Gastroesophageal sphincter (tissue), 3 donors: ENCODE measurements at regions not wholly inside any gene's neighbourhood (a gene's known extent, or its start where the extent isn't known, plus 50 kb on each side); places are given as distances from the start of the nearest gene placed in this dataset.

Source experiments
- CTCF ChIP-seq, 4 experiments: fragments of 200-600 bp in 2 of 4; fragments of 450-650 bp in 2 of 4; sonication (generic) in 1 of 4; IDR thresholded peaks; one replicate each; pipeline ENCODE4 v1.5.1; 2017 to 2019; ENCODE audit warnings: antibody characterized with exemption in 4 of 4, mild to moderate bottlenecking in 2 of 4, moderate library complexity in 2 of 4
- EP300 ChIP-seq: sonication (generic); formaldehyde crosslinking; IDR thresholded peaks from one replicate; pipeline ENCODE4 v1.6.1; 2017; ENCODE audit warnings: antibody characterized with exemption, mild to moderate bottlenecking
- POLR2A ChIP-seq, 2 donors: fragments of 450-650 bp; IDR thresholded peaks; one replicate each; pipeline ENCODE4 v1.6.1; 2017; ENCODE audit warnings: antibody characterized with exemption in 2 of 2, mild to moderate bottlenecking in 2 of 2, moderate library complexity in 1 of 2
- POLR2AphosphoS5 ChIP-seq: sonication (generic); formaldehyde crosslinking; IDR thresholded peaks from one replicate; pipeline ENCODE4 v1.6.1; 2017; ENCODE audit warnings: antibody characterized with exemption

- no peak for TF ChIP-seq CTCF (IDR thresholded peaks at IDR 0.05)
- TF ChIP-seq POLR2A (IDR thresholded peaks at IDR 0.05) = no peak
- no peak for TF ChIP-seq POLR2AphosphoS5
- TF ChIP-seq EP300 = no peak
Observed at GRCh38 chr4:23091711-23092110, 399.0 kb downstream of the GBA3 start.
